ENCODE measurements at regions not wholly inside any gene's neighbourhood (a gene's known extent, or its start where the extent isn't known, plus 50 kb on each side); places are given as distances from the start of the nearest gene placed in this dataset.

DNA sequence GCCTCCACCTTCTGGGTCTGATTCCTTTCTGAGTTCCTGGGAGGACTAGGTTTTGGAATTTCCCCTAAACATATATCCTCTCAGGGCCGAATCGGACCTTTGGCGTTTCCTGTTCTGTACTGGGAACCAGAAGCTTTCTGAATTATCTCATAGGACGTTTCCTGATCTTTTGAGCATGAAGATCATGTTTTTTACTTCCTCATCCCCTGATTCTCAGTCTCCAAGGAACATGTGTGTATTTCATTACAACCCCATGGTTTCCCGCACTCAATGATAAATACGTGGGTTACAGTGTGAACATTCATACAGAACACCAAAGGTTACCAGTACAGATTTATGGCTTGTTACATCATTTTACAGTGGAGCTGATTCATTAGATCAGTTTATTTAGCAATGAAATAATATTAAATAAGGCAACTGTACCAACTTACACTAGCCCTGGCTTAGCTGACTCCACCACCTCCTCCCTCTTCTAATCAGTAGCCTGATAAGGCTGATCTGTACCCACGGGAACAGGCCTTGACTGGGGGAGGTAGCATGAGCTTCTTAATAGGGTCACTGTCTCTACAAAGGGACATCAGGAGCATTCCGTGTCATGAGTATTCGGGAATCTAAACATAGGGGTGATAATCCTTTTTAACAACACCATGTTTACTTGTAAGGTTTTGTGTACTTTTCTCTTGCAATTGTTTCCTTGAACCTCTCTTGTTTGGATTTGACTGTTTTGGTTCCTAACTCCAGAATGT, 57.8 kb upstream of the ERRFI1 start:
- DNase-seq (ENCODE audit: low read depth, low spot score), result no peak
- CTCF ChIA-PET, result interaction anchor here (1.0 to 1.9 kb wide), 2 partner anchors 51 to 69 kb away, joined by 3 to 7 read pairs; no protein-coding TSS in a partner anchor
- no peak for TF ChIP-seq CTCF (IDR thresholded peaks at IDR 0.05; ENCODE audit: insufficient read depth, low read length, missing control alignments)
- POLR2A ChIA-PET, result interaction anchor here (1.0 to 1.7 kb wide), 3 partner anchors 8 to 50 kb away, joined by 5 to 8 read pairs (median 7); no protein-coding TSS in a partner anchor
- H3K4me3 ChIP-seq (ENCODE audit: low read depth, low read length), result no peak overlapping the region

- no peak overlapping the region for H3K4me3 ChIP-seq (ENCODE audit: low read depth, low read length)
- TF ChIP-seq CTCF (IDR thresholded peaks at IDR 0.05; ENCODE audit: insufficient read depth, low read length, missing control alignments), result no peak
- ChIA-PET CTCF (interaction anchor here (0.6 to 1.9 kb wide), 3 partner anchors 51 to 199 kb away, joined by 3 to 7 read pairs (median 4); no protein-coding TSS in a partner anchor), POLR2A (interaction anchor here (0.6 to 1.5 kb wide), 6 partner anchors 9 to 115 kb away, joined by 3 to 8 read pairs (median 4); no protein-coding TSS in a partner anchor)
- no peak for DNase-seq (ENCODE audit: low read depth, low spot score)
These were observed 56.8 kb upstream of the ERRFI1 start for GRCh38 chr1:8082945-8083344.

GRCh38 chr1:8078176-8078671, 52.1 kb upstream of the ERRFI1 start:
- ChIA-PET CTCF (interaction anchor here (0.8 to 3.2 kb wide), 7 partner anchors 11 to 238 kb away, joined by 3 to 12 read pairs (median 4); no protein-coding TSS in a partner anchor), POLR2A (interaction anchor here (0.9 to 2.2 kb wide), 3 partner anchors 17 to 139 kb away, joined by 3 to 8 read pairs (median 3); no protein-coding TSS in a partner anchor)
- DNase-seq (ENCODE audit: low read depth, low spot score), result no peak
- H3K4me3 ChIP-seq (ENCODE audit: low read depth, low read length), result no peak overlapping the region
- no peak for TF ChIP-seq CTCF (IDR thresholded peaks at IDR 0.05; ENCODE audit: insufficient read depth, low read length, missing control alignments)

- H3K4me3 ChIP-seq (ENCODE audit: low read depth, low read length), result no peak overlapping the region
- CTCF ChIA-PET, result interaction anchor here (0.7 to 3.2 kb wide), 9 partner anchors 11 to 238 kb away, joined by 3 to 12 read pairs (median 4); no protein-coding TSS in a partner anchor
- POLR2A ChIA-PET, result interaction anchor here (0.9 to 2.2 kb wide), 3 partner anchors 17 to 140 kb away, joined by 3 to 8 read pairs (median 3); no protein-coding TSS in a partner anchor
- TF ChIP-seq CTCF (IDR thresholded peaks at IDR 0.05; ENCODE audit: insufficient read depth, low read length, missing control alignments), result no peak
- no peak for DNase-seq (ENCODE audit: low read depth, low spot score)
These were observed 51.5 kb upstream of the ERRFI1 start for GRCh38 chr1:8077602-8078001.

GRCh38 chr1:8077120-8077573, 51.0 kb upstream of the ERRFI1 start:
- DNase-seq (ENCODE audit: low read depth, low spot score), result no peak
- no peak overlapping the region for H3K4me3 ChIP-seq (ENCODE audit: low read depth, low read length)
- TF ChIP-seq CTCF (IDR thresholded peaks at IDR 0.05; ENCODE audit: insufficient read depth, low read length, missing control alignments), result no peak
- CTCF ChIA-PET, result interaction anchor here (0.7 to 3.2 kb wide), 5 partner anchors 12 to 239 kb away, joined by 3 to 12 read pairs (median 9); no protein-coding TSS in a partner anchor
- POLR2A ChIA-PET, result interaction anchor here (2.2 kb wide), 1 partner anchor 16 kb away, joined by 8 read pairs; no protein-coding TSS in a partner anchor

DNA sequence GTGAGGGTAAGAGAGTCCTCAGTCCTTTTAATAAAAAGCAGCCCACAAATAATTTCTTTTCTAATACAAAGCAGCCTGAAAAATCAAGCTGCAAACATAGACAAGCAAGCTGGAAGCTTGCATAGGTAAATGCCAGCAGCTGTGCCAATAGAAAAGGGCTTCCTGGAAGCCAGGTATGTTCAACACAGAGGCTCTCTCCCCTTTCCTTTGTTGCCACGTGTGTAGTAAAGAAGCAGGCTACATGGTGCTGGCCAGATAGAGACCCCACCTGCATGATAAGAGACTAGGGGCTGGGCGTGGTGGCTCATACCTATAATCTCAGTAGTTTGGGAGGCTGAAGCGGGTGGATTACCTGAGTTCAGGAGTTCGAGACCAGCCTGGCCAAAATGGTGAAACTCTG, 50.1 kb upstream of the ERRFI1 start:
- H3K4me3 ChIP-seq (ENCODE audit: low read depth, low read length), result no peak overlapping the region
- DNase-seq (ENCODE audit: low read depth, low spot score), result no peak
- ChIA-PET POLR2A (no interaction called here), CTCF (interaction anchor here (2.5 to 3.2 kb wide), 2 partner anchors 16 to 240 kb away, joined by 10 read pairs; no protein-coding TSS in a partner anchor)
- TF ChIP-seq CTCF (IDR thresholded peaks at IDR 0.05; ENCODE audit: insufficient read depth, low read length, missing control alignments), result no peak
